ENCODE measurements at regions not wholly inside any gene's neighbourhood (a gene's known extent, or its start where the extent isn't known, plus 50 kb on each side); places are given as distances from the start of the nearest gene placed in this dataset.

DNA sequence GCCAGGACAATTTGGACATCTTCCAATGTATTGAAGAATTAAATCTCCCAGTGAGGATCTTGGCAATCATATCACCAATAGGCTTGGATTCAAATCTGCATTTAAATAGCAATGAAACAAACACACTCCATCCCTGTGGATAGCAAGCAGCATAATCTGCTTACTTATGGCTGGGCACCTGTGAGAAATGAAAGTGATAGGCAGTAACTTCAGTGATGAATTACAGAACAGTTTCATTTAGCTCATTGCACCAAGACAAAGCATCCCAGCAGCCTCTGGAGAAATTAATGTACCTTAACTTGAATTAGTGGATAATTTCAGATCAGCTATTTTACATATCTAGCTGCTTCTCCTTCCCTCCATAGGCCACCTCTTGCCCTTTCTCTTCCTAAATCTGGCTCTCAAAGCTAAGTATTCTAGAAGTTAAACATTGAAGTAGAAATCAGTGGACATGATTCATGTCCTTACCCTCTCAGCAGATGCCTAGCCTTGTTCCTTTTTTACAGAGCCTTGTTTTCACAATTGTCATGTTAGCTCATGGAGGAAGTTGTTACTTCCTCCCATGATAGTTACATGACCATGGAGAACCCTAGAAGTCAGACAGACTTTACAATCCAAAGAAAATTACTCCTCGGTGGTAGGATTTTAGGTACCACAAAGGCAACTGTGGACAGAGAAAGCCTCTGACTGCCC, 88.5 kb upstream of the TACR1 start:
- H3K27ac Mint-ChIP-seq = no peak overlapping the region
- H3K4me1 Mint-ChIP-seq = peaks cover 6% of the 10 kb centered on the region
- no peaks in the 10 kb centered on the region for H3K27me3 Mint-ChIP-seq (ENCODE audit: low read depth)
- no peaks in the 10 kb centered on the region for H3K9me3 Mint-ChIP-seq
- DNase-seq (ENCODE audit: low spot score) (no peak), ATAC-seq (no peak)
- no peaks in the 10 kb centered on the region for H3K36me3 Mint-ChIP-seq
- ChIA-PET POLR2A (interaction anchor here (1.0 kb wide), 1 partner anchor 10 kb away, joined by 3 read pairs; no protein-coding TSS in a partner anchor), CTCF (no interaction called here)
- no peak overlapping the region for H3K4me3 Mint-ChIP-seq
- no peak for TF ChIP-seq JAZF1 (CRISPR knock-in tag; IDR thresholded peaks at IDR 0.05)
- TF ChIP-seq, protein P1, sequence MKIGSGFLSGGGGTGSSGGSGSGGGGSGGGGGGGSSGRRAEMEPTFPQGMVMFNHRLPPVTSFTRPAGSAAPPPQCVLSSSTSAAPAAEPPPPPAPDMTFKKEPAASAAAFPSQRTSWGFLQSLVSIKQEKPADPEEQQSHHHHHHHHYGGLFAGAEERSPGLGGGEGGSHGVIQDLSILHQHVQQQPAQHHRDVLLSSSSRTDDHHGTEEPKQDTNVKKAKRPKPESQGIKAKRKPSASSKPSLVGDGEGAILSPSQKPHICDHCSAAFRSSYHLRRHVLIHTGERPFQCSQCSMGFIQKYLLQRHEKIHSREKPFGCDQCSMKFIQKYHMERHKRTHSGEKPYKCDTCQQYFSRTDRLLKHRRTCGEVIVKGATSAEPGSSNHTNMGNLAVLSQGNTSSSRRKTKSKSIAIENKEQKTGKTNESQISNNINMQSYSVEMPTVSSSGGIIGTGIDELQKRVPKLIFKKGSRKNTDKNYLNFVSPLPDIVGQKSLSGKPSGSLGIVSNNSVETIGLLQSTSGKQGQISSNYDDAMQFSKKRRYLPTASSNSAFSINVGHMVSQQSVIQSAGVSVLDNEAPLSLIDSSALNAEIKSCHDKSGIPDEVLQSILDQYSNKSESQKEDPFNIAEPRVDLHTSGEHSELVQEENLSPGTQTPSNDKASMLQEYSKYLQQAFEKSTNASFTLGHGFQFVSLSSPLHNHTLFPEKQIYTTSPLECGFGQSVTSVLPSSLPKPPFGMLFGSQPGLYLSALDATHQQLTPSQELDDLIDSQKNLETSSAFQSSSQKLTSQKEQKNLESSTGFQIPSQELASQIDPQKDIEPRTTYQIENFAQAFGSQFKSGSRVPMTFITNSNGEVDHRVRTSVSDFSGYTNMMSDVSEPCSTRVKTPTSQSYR (CRISPR knock-in tag; IDR thresholded peaks at IDR 0.05) = no peak
- TF ChIP-seq ZNF423 (CRISPR knock-in tag; IDR thresholded peaks at IDR 0.05) = no peak
- no peak for TF ChIP-seq ZMAT4 (CRISPR knock-in tag; IDR thresholded peaks at IDR 0.05)
- TF ChIP-seq, protein P2, sequence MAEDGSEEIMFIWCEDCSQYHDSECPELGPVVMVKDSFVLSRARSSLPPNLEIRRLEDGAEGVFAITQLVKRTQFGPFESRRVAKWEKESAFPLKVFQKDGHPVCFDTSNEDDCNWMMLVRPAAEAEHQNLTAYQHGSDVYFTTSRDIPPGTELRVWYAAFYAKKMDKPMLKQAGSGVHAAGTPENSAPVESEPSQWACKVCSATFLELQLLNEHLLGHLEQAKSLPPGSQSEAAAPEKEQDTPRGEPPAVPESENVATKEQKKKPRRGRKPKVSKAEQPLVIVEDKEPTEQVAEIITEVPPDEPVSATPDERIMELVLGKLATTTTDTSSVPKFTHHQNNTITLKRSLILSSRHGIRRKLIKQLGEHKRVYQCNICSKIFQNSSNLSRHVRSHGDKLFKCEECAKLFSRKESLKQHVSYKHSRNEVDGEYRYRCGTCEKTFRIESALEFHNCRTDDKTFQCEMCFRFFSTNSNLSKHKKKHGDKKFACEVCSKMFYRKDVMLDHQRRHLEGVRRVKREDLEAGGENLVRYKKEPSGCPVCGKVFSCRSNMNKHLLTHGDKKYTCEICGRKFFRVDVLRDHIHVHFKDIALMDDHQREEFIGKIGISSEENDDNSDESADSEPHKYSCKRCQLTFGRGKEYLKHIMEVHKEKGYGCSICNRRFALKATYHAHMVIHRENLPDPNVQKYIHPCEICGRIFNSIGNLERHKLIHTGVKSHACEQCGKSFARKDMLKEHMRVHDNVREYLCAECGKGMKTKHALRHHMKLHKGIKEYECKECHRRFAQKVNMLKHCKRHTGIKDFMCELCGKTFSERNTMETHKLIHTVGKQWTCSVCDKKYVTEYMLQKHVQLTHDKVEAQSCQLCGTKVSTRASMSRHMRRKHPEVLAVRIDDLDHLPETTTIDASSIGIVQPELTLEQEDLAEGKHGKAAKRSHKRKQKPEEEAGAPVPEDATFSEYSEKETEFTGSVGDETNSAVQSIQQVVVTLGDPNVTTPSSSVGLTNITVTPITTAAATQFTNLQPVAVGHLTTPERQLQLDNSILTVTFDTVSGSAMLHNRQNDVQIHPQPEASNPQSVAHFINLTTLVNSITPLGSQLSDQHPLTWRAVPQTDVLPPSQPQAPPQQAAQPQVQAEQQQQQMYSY (CRISPR knock-in tag; IDR thresholded peaks at IDR 0.05) = no peak
- TF ChIP-seq CDX4 (CRISPR knock-in tag; IDR thresholded peaks at IDR 0.05; ENCODE audit: borderline replicate concordance) = no peak
- no peak for TF ChIP-seq GABPB1 (CRISPR knock-in tag; IDR thresholded peaks at IDR 0.05)
- TF ChIP-seq TEAD1 (CRISPR knock-in tag; IDR thresholded peaks at IDR 0.05) = no peak
- no peak for TF ChIP-seq ZNF416 (CRISPR knock-in tag; IDR thresholded peaks at IDR 0.05)
- TF ChIP-seq ZSCAN18 (CRISPR knock-in tag; IDR thresholded peaks at IDR 0.05) = no peak
- no peak for TF ChIP-seq ZBTB21 (CRISPR knock-in tag; IDR thresholded peaks at IDR 0.05; ENCODE audit: borderline replicate concordance)
- no peak for TF ChIP-seq RORB (CRISPR knock-in tag; IDR thresholded peaks at IDR 0.05)
- TF ChIP-seq CREM (CRISPR knock-in tag; IDR thresholded peaks at IDR 0.05) = no peak
- no peak for TF ChIP-seq GRHL2 (CRISPR knock-in tag; IDR thresholded peaks at IDR 0.05; ENCODE audit: insufficient replicate concordance, severe bottlenecking)
- TF ChIP-seq, protein P3, sequence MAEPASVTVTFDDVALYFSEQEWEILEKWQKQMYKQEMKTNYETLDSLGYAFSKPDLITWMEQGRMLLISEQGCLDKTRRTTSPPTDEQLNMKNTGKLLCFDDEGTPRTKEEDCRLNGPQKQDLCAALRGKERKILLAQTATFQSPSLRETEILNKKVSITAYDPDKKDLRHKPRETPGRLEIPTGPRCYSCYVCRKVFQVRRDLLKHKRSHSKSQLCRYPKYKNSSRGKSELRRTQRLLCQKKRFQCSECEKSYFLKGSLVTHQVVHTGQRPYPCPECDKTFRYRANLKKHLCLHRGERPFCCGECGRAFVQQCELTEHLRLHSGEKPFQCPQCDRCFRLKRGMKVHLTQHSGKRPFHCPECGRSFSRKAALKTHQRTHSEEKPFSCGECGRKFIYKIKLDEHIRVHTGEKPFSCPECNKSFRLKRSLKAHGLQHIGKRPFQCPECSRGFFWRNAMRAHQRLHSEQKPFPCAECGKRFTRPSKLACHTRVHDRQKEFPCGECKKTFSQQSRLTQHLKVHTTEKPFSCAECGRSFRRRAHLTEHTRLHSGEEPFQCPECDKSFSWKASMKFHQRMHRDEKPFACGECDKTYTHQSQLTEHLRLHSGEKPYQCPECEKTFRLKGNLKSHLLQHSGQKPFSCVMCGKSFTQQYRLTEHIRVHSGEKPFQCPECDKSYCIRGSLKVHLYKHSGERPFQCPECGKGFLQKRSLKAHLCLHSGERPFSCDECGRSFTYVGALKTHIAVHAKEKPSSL (CRISPR knock-in tag; conservative IDR thresholded peaks at IDR 0.05) = no peak
- TF ChIP-seq ELF4 (CRISPR knock-in tag; IDR thresholded peaks at IDR 0.05; ENCODE audit: low read depth) = no peak
- TF ChIP-seq ZNF232 (CRISPR knock-in tag; IDR thresholded peaks at IDR 0.05) = no peak
- TF ChIP-seq OVOL2 (CRISPR knock-in tag; IDR thresholded peaks at IDR 0.05; ENCODE audit: borderline replicate concordance) = no peak
- TF ChIP-seq, protein P4, sequence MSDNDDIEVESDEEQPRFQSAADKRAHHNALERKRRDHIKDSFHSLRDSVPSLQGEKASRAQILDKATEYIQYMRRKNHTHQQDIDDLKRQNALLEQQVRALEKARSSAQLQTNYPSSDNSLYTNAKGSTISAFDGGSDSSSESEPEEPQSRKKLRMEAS (CRISPR knock-in tag; IDR thresholded peaks at IDR 0.05) = no peak
- TF ChIP-seq, protein P5, sequence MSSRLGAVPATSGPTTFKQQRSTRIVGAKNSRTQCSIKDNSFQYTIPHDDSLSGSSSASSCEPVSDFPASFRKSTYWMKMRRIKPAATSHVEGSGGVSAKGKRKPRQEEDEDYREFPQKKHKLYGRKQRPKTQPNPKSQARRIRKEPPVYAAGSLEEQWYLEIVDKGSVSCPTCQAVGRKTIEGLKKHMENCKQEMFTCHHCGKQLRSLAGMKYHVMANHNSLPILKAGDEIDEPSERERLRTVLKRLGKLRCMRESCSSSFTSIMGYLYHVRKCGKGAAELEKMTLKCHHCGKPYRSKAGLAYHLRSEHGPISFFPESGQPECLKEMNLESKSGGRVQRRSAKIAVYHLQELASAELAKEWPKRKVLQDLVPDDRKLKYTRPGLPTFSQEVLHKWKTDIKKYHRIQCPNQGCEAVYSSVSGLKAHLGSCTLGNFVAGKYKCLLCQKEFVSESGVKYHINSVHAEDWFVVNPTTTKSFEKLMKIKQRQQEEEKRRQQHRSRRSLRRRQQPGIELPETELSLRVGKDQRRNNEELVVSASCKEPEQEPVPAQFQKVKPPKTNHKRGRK (CRISPR knock-in tag; IDR thresholded peaks at IDR 0.05; ENCODE audit: borderline replicate concordance) = no peak
